ENCODE measurements at regions not wholly inside any gene's neighbourhood (a gene's known extent, or its start where the extent isn't known, plus 50 kb on each side); places are given as distances from the start of the nearest gene placed in this dataset.

- H3K27ac ChIP-seq, result no peak overlapping the region
- Mint-ChIP-seq H3K4me3 (no peak overlapping the region), H3K4me1 (peaks cover 12% of the 10 kb centered on the region), H3K27me3 (ENCODE audit: insufficient read depth, low read depth) (peaks cover 6% of the 10 kb centered on the region), H3K36me3 (no peaks in the 10 kb centered on the region), H3K27ac (no peak overlapping the region), H3K9me3 (no peaks in the 10 kb centered on the region)
- H3K4me2 ChIP-seq, result no peak overlapping the region
- no peak overlapping the region for H3K9ac ChIP-seq
- no peaks in the 10 kb centered on the region for H3K79me2 ChIP-seq (ENCODE audit: low read depth)
- H3K4me3 ChIP-seq, result no peak overlapping the region
- no peaks in the 10 kb centered on the region for H3F3A ChIP-seq (ENCODE audit: low read depth)
- no peaks in the 10 kb centered on the region for H3K27me3 ChIP-seq
- TF ChIP-seq, protein P1, sequence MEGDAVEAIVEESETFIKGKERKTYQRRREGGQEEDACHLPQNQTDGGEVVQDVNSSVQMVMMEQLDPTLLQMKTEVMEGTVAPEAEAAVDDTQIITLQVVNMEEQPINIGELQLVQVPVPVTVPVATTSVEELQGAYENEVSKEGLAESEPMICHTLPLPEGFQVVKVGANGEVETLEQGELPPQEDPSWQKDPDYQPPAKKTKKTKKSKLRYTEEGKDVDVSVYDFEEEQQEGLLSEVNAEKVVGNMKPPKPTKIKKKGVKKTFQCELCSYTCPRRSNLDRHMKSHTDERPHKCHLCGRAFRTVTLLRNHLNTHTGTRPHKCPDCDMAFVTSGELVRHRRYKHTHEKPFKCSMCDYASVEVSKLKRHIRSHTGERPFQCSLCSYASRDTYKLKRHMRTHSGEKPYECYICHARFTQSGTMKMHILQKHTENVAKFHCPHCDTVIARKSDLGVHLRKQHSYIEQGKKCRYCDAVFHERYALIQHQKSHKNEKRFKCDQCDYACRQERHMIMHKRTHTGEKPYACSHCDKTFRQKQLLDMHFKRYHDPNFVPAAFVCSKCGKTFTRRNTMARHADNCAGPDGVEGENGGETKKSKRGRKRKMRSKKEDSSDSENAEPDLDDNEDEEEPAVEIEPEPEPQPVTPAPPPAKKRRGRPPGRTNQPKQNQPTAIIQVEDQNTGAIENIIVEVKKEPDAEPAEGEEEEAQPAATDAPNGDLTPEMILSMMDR (IDR thresholded peaks at IDR 0.05), result no peak
- TF ChIP-seq EZH2phosphoT487 (IDR thresholded peaks at IDR 0.05), result no peak
- TF ChIP-seq EZH2 (IDR thresholded peaks at IDR 0.05), result no peak
- DNase-seq (ENCODE audit: low spot score), result no peak
- H3K4me1 ChIP-seq, result peaks cover 9% of the 10 kb centered on the region
- no peaks in the 10 kb centered on the region for H3K36me3 ChIP-seq
- H2AFZ ChIP-seq (replicated peaks), result no peak overlapping the region
- no peaks in the 10 kb centered on the region for H4K20me1 ChIP-seq (ENCODE audit: low read depth)
- H3K9me3 ChIP-seq (ENCODE audit: low read depth), result no peaks in the 10 kb centered on the region
Measured at GRCh38 chr2:10507106-10507505, 59.0 kb upstream of the ODC1 start.

DNA sequence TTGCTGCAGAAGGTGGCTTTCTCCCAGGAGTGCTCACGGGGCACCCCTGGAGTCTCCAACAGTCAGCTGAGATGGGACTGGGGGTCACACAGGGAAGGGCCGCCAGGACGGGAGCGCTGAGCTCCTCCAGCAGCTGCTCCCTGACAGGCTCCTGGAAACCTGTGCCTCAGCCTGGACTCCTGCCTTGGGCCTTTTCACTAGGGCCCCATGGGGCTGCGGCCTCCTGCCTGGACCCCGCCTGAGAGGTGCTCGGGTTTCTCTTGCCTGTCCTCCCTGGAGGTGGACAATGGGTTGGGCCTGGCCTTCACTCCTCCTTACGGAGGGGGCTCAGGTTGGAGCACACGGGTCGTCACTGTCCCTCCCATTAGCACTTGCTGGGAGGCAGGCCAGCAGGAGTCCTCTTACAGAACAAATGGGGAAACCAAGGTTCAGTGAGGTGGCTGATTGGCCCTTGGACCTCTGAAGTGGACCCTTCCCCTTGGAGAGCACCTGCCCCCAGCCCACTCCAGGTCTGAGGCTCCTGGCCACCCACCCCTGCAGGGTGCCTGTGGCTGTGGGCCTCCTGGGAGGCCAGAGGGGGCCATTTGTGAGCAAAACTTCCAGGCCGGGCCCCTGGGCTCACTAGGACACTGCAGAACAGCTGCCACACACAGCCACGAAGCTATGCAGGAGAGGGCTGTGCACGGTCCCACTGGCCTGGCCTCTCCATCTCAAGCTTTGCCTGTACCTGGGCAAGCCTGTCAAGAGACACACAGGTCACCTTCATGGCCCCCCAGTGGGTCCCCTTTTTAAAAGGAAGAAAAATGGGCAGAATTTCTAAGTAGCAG, 57.1 kb upstream of the ODC1 start:
- no peak overlapping the region for H3K9ac ChIP-seq
- no peak overlapping the region for H2AFZ ChIP-seq (replicated peaks)
- no peaks in the 10 kb centered on the region for H3K27me3 ChIP-seq
- Mint-ChIP-seq H3K27ac (no peak overlapping the region), H3K4me3 (no peak overlapping the region), H3K4me1 (peaks cover 15% of the 10 kb centered on the region), H3K9me3 (no peaks in the 10 kb centered on the region), H3K27me3 (ENCODE audit: insufficient read depth, low read depth) (peaks cover 8% of the 10 kb centered on the region), H3K36me3 (no peaks in the 10 kb centered on the region)
- peaks cover 9% of the 10 kb centered on the region for H3K4me1 ChIP-seq
- no peaks in the 10 kb centered on the region for H3K36me3 ChIP-seq
- no peaks in the 10 kb centered on the region for H3F3A ChIP-seq (ENCODE audit: low read depth)
- H3K4me2 ChIP-seq, result no peak overlapping the region
- TF ChIP-seq EZH2 (IDR thresholded peaks at IDR 0.05), result no peak
- TF ChIP-seq, protein P1 (IDR thresholded peaks at IDR 0.05), result no peak
- no peaks in the 10 kb centered on the region for H3K9me3 ChIP-seq (ENCODE audit: low read depth)
- no peak overlapping the region for H3K27ac ChIP-seq
- H4K20me1 ChIP-seq (ENCODE audit: low read depth), result no peaks in the 10 kb centered on the region
- no peaks in the 10 kb centered on the region for H3K79me2 ChIP-seq (ENCODE audit: low read depth)
- DNase-seq (ENCODE audit: low spot score), result no peak
- H3K4me3 ChIP-seq, result no peak overlapping the region

DNA sequence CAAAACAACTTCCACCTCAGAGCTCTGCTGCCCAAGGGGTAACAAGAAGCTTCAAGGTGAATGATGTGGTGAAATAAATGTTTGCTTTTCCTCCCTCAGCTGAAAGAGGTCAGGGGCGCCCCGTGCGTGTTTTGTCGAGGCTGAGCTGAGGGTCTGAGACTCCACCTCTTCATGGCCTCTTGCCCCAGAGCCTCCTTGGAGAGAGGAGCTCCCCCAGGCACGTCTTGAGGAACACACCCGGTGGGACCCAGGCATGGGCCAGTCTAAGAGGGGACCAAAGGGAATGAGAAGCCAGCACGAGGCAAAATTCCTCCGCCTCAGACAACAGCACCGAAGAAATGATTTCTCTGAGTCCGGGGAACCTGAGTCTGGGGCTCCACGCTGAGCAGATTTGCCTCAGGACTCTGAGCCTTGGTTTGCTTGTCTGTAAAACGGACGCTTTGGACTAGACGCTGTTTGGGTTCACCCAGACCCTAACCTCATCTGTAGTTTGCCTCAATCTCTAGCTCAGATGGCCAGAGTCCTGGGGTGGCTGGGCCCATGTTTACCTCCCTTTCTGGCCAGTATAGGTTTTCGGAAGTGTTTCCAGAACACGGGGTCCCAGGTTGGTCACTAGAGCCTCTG, 56.4 kb upstream of the ODC1 start:
- no peaks in the 10 kb centered on the region for H3K9me3 ChIP-seq (ENCODE audit: low read depth)
- peaks cover 8% of the 10 kb centered on the region for H3K27me3 Mint-ChIP-seq (ENCODE audit: insufficient read depth, low read depth)
- H3K4me2 ChIP-seq, result no peak overlapping the region
- TF ChIP-seq EZH2 (IDR thresholded peaks at IDR 0.05) (no peak), EZH2phosphoT487 (IDR thresholded peaks at IDR 0.05) (no peak)
- TF ChIP-seq, protein P1 (IDR thresholded peaks at IDR 0.05), result no peak
- no peak overlapping the region for H3K4me3 Mint-ChIP-seq
- no peaks in the 10 kb centered on the region for H3K36me3 Mint-ChIP-seq
- H3K9me3 Mint-ChIP-seq, result no peaks in the 10 kb centered on the region
- DNase-seq (ENCODE audit: low spot score), result no peak
- peaks cover 9% of the 10 kb centered on the region for H3K4me1 ChIP-seq
- no peak overlapping the region for H3K9ac ChIP-seq
- H3K79me2 ChIP-seq (ENCODE audit: low read depth), result no peaks in the 10 kb centered on the region
- H3K27ac Mint-ChIP-seq, result no peak overlapping the region
- no peak overlapping the region for H3K27ac ChIP-seq
- no peaks in the 10 kb centered on the region for H3F3A ChIP-seq (ENCODE audit: low read depth)
- no peaks in the 10 kb centered on the region for H4K20me1 ChIP-seq (ENCODE audit: low read depth)
- H3K4me1 Mint-ChIP-seq, result peaks cover 15% of the 10 kb centered on the region
- no peak overlapping the region for H2AFZ ChIP-seq (replicated peaks)
- no peaks in the 10 kb centered on the region for H3K27me3 ChIP-seq
- no peaks in the 10 kb centered on the region for H3K36me3 ChIP-seq
- no peak overlapping the region for H3K4me3 ChIP-seq
